ENCODE measurements at regions not wholly inside any gene's neighbourhood (a gene's known extent, or its start where the extent isn't known, plus 50 kb on each side); places are given as distances from the start of the nearest gene placed in this dataset.

GRCh38 chr13:29994911-29995595, 144.6 kb upstream of the UBL3 start:
- TF ChIP-seq POLR2A (IDR thresholded peaks at IDR 0.05; ENCODE audit: low read depth, low read length) (no peak), FOS (IDR thresholded peaks at IDR 0.05; ENCODE audit: borderline replicate concordance, insufficient read depth, low read length) (no peak), EZH2 (IDR thresholded peaks at IDR 0.05; ENCODE audit: borderline replicate concordance, low read depth, low read length, severe bottlenecking) (no peak), JUN (IDR thresholded peaks at IDR 0.05; ENCODE audit: borderline replicate concordance, insufficient read depth, insufficient read length, low read depth) (no peak), CTCF (IDR thresholded peaks at IDR 0.05; ENCODE audit: extremely low read depth in 1 of 2, insufficient read depth in 1 of 2, low read depth in 1 of 2, low read length in 2 of 2) (no peak), POLR2AphosphoS5 (IDR thresholded peaks at IDR 0.05; ENCODE audit: insufficient read depth, low read depth, low read length) (no peak), GATA2 (IDR thresholded peaks at IDR 0.05; ENCODE audit: insufficient read depth, insufficient read length, low read depth, low read length) (no peak), MYC (IDR thresholded peaks at IDR 0.05; ENCODE audit: low read depth, low read length) (no peak)
- H3K4me2 ChIP-seq (ENCODE audit: insufficient read depth, low read length): no peak overlapping the region
- H3K27me3 ChIP-seq (ENCODE audit: control insufficient read depth in 2 of 2, insufficient read depth in 2 of 2, low read length in 2 of 2): no peaks in the 10 kb centered on the region
- H3K9me3 ChIP-seq (replicated peaks; ENCODE audit: control insufficient read depth, insufficient read depth, low read length): no peaks in the 10 kb centered on the region
- ChIA-PET POLR2A (no interaction called here), CTCF (interaction anchor here (1.2 to 1.5 kb wide), 3 partner anchors 71 to 148 kb away, joined by 3 to 4 read pairs (median 4); no protein-coding TSS in a partner anchor)
- no peak overlapping the region for H2AFZ ChIP-seq (ENCODE audit: low read depth, low read length)
- FAIRE-seq (no peak), DNase-seq (ENCODE audit: low read depth, low spot score) (no peak)
- intact Hi-C loops (cut with micrococcal nuclease) (no loop called here), dilution Hi-C loops (cut with MboI; ENCODE audit: extremely low pct_ligation_motif_present, low sequenced_read_pairs) (no loop called here)
- H4K20me1 ChIP-seq (replicated peaks; ENCODE audit: control insufficient read depth, extremely low read depth, insufficient read depth, low read length): no peaks in the 10 kb centered on the region
- BruUV-seq (replicated peaks): no TSS peak
- no peak overlapping the region for H3K9ac ChIP-seq (replicated peaks; ENCODE audit: extremely low read depth, insufficient read depth, low read length)
- H3K4me3 ChIP-seq (replicated peaks in 1 of 3; ENCODE audit: insufficient read depth in 1 of 3, low read depth in 1 of 3, low read length in 3 of 3): no peak overlapping the region
- H3K79me2 ChIP-seq (ENCODE audit: control insufficient read depth, insufficient read depth, low read length): no peaks in the 10 kb centered on the region
- H3K27ac ChIP-seq (ENCODE audit: insufficient read depth, low read depth, low read length): no peak overlapping the region
- H3K4me1 ChIP-seq (ENCODE audit: control insufficient read depth, extremely low read depth, insufficient read depth, low read length): no peaks in the 10 kb centered on the region
- no peaks in the 10 kb centered on the region for H3K36me3 ChIP-seq (ENCODE audit: control insufficient read depth in 2 of 2, extremely low read depth in 1 of 2, insufficient read depth in 2 of 2, low read length in 2 of 2)
- no peaks in the 10 kb centered on the region for H3K9me1 ChIP-seq (replicated peaks; ENCODE audit: control insufficient read depth, extremely low read depth, insufficient read depth, low read length)
